ENCODE measurements at regions not wholly inside any gene's neighbourhood (a gene's known extent, or its start where the extent isn't known, plus 50 kb on each side); places are given as distances from the start of the nearest gene placed in this dataset.

- 14% methylated on average over 8 of the region's 8 CpGs for WGBS (ENCODE audit: missing lambda C conversion rate)
- ChIA-PET CTCF (no interaction called here), POLR2A (no interaction called here)
- TF ChIP-seq PHF8 (IDR thresholded peaks at IDR 0.05; ENCODE audit: borderline replicate concordance, low read depth) (no peak), HOXA7 (CRISPR knock-in tag; IDR thresholded peaks at IDR 0.05) (no peak), CHD2 (IDR thresholded peaks at IDR 0.05; ENCODE audit: low read length, partially characterized antibody) (no peak), CBX8 (IDR thresholded peaks at IDR 0.05) (no peak), CEBPB (IDR thresholded peaks at IDR 0.05) (no peak), KDM5A (IDR thresholded peaks at IDR 0.05) (no peak), JUNB (IDR thresholded peaks at IDR 0.05) (no peak), FOSB (CRISPR knock-in tag; IDR thresholded peaks at IDR 0.05) (no peak), NR3C1 (IDR thresholded peaks at IDR 0.05) (no peak), EHMT2 (IDR thresholded peaks at IDR 0.05; ENCODE audit: low read depth) (no peak), ESRRA (IDR thresholded peaks at IDR 0.05; ENCODE audit: borderline replicate concordance, low read length) (no peak), CBX2 (IDR thresholded peaks at IDR 0.05; ENCODE audit: borderline replicate concordance, low read depth) (no peak), EP300 (IDR thresholded peaks at IDR 0.05) (no peak), HES2 (IDR thresholded peaks at IDR 0.05) (no peak), BCL3 (IDR thresholded peaks at IDR 0.05) (no peak), ATOH8 (CRISPR knock-in tag; IDR thresholded peaks at IDR 0.05; ENCODE audit: low read depth) (no peak), GATA3 (IDR thresholded peaks at IDR 0.05; ENCODE audit: borderline replicate concordance) (no peak), HMGXB4 (CRISPR knock-in tag; IDR thresholded peaks at IDR 0.05; ENCODE audit: borderline replicate concordance) (no peak), ZFP36 (IDR thresholded peaks at IDR 0.05; ENCODE audit: borderline replicate concordance, partially characterized antibody) (no peak), TFCP2L1 (CRISPR knock-in tag; IDR thresholded peaks at IDR 0.05) (no peak)
- H3K27ac ChIP-seq: no peak overlapping the region
- H3K9me3 ChIP-seq: no peaks in the 10 kb centered on the region; the same call in 2 of the 3 replicates
- no peak overlapping the region for H3K4me2 ChIP-seq
- H3K4me1 ChIP-seq: no peaks in the 10 kb centered on the region
- ATAC-seq: no peak
- DNase-seq (ENCODE audit: low read depth in 1 of 2, low spot score in 1 of 2): no peak
- FAIRE-seq: no peak
- H3K4me3 ChIP-seq: no peak overlapping the region
These were observed 246.1 kb downstream of the UQCRFS1 start for GRCh38 chr19:28966737-28967399.

- FAIRE-seq: no peak
- WGBS (ENCODE audit: missing lambda C conversion rate): 49% methylated on average over 2 of the region's 2 CpGs
- Histone ChIP-seq H3K4me3 (no peak overlapping the region), H3K4me2 (no peak overlapping the region), H3K9me3 (no peaks in the 10 kb centered on the region), H3K4me1 (no peaks in the 10 kb centered on the region), H3K27ac (no peak overlapping the region)
- DNase-seq (ENCODE audit: low read depth in 1 of 2, low spot score in 1 of 2): no peak
- ATAC-seq: no peak
- CTCF ChIA-PET: no interaction called here
- TF ChIP-seq GATA3 (IDR thresholded peaks at IDR 0.05; ENCODE audit: borderline replicate concordance) (no peak), RCOR1 (IDR thresholded peaks at IDR 0.05; ENCODE audit: low read depth, low read length) (no peak), HEYL (CRISPR knock-in tag; IDR thresholded peaks at IDR 0.05) (no peak), SMC3 (IDR thresholded peaks at IDR 0.05) (no peak), RFX5 (IDR thresholded peaks at IDR 0.05) (no peak), CHD2 (IDR thresholded peaks at IDR 0.05; ENCODE audit: low read length, partially characterized antibody) (no peak), TFCP2L1 (CRISPR knock-in tag; IDR thresholded peaks at IDR 0.05) (no peak), ZFP36 (IDR thresholded peaks at IDR 0.05; ENCODE audit: borderline replicate concordance, partially characterized antibody) (no peak), CBX2 (IDR thresholded peaks at IDR 0.05; ENCODE audit: borderline replicate concordance, low read depth) (no peak), EHF (CRISPR knock-in tag; IDR thresholded peaks at IDR 0.05) (no peak), ELK1 (IDR thresholded peaks at IDR 0.05; ENCODE audit: low read depth, low read length) (no peak), USF2 (IDR thresholded peaks at IDR 0.05) (no peak), POLR2A (IDR thresholded peaks at IDR 0.05; ENCODE audit: low read length) (no peak), KDM1A (IDR thresholded peaks at IDR 0.05; ENCODE audit: low read depth) (no peak), CEBPB (IDR thresholded peaks at IDR 0.05) (no peak), MYC (IDR thresholded peaks at IDR 0.05; ENCODE audit: borderline replicate concordance, low read length) (no peak), CTCF (IDR thresholded peaks at IDR 0.05) (no peak)
- POLR2A ChIA-PET: no interaction called here
These were observed 248.5 kb downstream of the UQCRFS1 start for GRCh38 chr19:28964500-28964899.

Data from A549 (cell line).